Neuron (in vitro differentiated cells): ENCODE measurements at regions not wholly inside any gene's neighbourhood (a gene's known extent, or its start where the extent isn't known, plus 50 kb on each side); places are given as distances from the start of the nearest gene placed in this dataset.

ENCODE experiments used
- H2AFZ ChIP-seq: one replicate; pipeline ENCODE4 v1.6.1; 2013; ENCODE audit warnings: low read depth, mild to moderate bottlenecking, inconsistent platforms, low read length, moderate library complexity
- H3K27me3 ChIP-seq: one replicate; pipeline ENCODE4 v1.6.1; 2013; ENCODE audit warnings: low read length; ENCODE audit not compliant: insufficient read depth
- H3K36me3 ChIP-seq: one replicate; pipeline ENCODE4 v1.6.1; 2013; ENCODE audit warnings: low read length; ENCODE audit not compliant: insufficient read depth
- H3K4me1 ChIP-seq: one replicate; pipeline ENCODE4 v1.6.1; 2013; ENCODE audit warnings: low read length; ENCODE audit not compliant: insufficient read depth
- H3K4me3 ChIP-seq: 2 replicates; pipeline ENCODE4 v1.5.1; 2013; ENCODE audit warnings: mild to moderate bottlenecking, low read length, moderate library complexity
- H3K9me3 ChIP-seq: one replicate; pipeline ENCODE4 v1.6.1; 2013; ENCODE audit warnings: low read length

GRCh38 chr17:65456368-65457151 lies 104.9 kb downstream of the AXIN2 start:
- Histone ChIP-seq H3K4me3 (no peak overlapping the region), H3K4me1 (peaks cover 10% of the 10 kb centered on the region), H2AFZ (no peak overlapping the region), H3K9me3 (peaks cover 3% of the 10 kb centered on the region), H3K36me3 (no peaks in the 10 kb centered on the region), H3K27me3 (no peaks in the 10 kb centered on the region)

GRCh38 chr17:65455972-65456343 lies 105.5 kb downstream of the AXIN2 start:
- Histone ChIP-seq H3K36me3 (no peaks in the 10 kb centered on the region), H3K4me3 (no peak overlapping the region)

DNA sequence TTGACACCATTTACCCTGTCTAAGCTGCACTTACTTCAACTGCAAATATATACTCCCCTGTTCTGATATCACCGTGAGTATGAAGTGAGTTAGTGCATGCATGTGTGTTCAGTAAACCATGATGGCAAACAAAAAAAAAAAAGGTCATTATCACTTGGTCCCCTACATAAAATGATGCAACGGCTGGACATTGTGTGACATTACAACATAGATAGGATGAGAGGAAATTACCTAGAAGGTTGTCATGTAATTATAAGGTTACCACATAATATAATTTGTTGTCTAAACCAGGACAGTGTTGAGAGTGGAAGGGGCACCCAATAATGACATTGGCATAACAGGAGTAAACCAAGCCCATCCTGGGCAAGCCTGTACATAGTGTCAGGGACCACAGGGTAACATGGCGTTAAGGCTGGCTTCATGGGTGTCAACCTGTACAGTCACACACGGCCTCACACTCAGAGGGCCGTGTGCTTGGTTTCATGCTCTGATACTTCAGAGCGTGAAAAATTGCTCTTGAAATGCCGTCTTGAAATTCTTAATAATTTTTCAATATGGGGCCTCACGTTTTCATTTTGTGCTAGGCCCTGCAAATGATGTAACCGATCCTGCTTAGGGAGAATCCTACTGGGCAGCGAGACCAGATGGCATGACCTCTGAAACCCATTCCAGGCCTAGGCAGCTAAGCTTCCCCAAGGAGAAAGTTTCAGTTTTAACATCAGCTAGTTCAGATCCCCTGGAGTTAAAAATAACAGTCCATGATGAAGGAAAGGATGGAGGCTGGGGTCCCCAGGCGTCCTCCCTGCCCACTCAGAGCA lies 106.1 kb downstream of the AXIN2 start:
- Histone ChIP-seq H3K36me3 (no peaks in the 10 kb centered on the region), H2AFZ (no peak overlapping the region), H3K9me3 (peaks cover 4% of the 10 kb centered on the region), H3K4me3 (no peak overlapping the region), H3K27me3 (no peaks in the 10 kb centered on the region), H3K4me1 (peaks cover 10% of the 10 kb centered on the region)

More at GRCh38 chr17:65455972-65456343, 105.5 kb downstream of the AXIN2 start:
- no peak overlapping the region for H2AFZ ChIP-seq
- peaks cover 3% of the 10 kb centered on the region for H3K9me3 ChIP-seq
- peaks cover 10% of the 10 kb centered on the region for H3K4me1 ChIP-seq
- no peaks in the 10 kb centered on the region for H3K27me3 ChIP-seq

DNA sequence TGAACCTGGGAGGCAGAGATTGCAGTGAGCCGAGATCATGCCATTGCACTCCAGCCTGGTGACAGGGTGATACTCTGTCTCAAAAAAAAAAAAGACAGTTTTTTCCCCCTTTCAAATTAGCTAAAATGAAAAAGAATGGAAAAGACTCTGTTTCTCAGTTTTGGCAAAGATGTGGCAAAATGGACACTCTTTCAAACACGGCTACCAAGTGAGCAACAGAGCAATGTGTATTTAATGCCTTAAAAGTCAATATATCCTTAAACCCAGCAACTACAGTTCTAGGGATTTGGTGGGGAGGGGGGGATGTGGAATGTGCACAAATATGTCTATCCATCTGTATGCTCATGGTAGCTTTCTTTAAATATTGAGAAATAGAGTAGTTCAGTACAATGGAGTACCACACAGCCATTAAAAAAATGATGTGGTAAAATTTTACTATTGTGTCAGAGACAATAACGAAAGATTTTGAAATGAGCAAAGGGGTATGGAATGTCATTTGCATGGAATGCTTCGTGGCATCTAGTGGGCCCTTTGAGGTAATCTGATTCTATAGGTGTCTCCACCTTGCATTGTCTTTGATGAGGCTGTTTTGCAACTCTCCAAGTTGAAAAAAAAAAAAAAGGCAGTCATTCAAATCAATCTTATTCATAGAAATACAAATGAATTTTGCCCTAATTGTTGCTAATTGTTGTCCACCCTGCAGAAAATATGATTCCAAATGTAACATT lies 108.1 kb downstream of the AXIN2 start:
- Histone ChIP-seq H3K4me1 (peaks cover 6% of the 10 kb centered on the region), H3K27me3 (no peaks in the 10 kb centered on the region)

DNA sequence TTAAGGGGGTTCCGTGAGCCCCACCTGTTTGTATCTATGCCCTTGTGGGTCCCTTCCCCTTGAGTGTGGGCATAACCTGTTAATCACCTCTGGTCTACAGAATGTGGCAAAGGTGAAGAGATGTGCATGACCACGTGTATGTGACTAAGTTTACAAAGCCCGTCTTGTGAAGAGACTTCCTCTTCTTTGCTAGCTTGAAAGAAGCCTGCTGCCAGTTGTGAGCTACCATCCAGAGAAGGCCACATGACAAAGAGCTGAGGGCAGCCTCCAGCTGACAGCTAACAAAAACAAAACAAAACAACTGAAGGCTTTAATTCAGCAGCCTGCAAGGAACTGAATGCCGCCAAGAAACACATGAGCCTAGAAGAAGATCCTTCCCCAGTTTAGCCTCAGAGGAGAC lies 112.0 kb downstream of the AXIN2 start:
- Histone ChIP-seq H3K4me1 (no peaks in the 10 kb centered on the region), H3K27me3 (no peaks in the 10 kb centered on the region), H3K9me3 (peaks cover 6% of the 10 kb centered on the region), H3K4me3 (no peak overlapping the region), H3K36me3 (no peaks in the 10 kb centered on the region), H2AFZ (no peak overlapping the region)

More for the DNA sequence above, 108.1 kb downstream of the AXIN2 start:
- Histone ChIP-seq H3K9me3 (peaks cover 5% of the 10 kb centered on the region), H2AFZ (no peak overlapping the region), H3K36me3 (no peaks in the 10 kb centered on the region), H3K4me3 (no peak overlapping the region)

DNA sequence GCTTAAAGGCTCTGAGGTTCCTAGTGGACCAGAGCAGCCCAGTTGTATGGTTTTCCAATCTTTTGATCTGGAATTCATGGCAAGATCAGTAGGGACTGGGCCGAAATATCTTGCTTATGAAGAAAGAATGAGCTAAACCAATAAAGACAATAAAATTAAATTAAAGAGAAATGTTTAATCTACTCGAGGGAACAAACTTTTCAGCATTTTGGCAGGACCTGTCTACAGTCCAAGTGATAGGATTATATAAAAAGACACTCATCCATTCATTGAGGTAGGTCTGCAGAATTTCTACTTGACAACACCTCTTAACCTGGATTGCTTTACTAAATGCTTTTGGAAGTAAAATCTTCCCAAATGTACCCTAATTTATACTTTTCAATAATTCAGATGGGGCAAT lies 113.6 kb downstream of the AXIN2 start:
- peaks cover 6% of the 10 kb centered on the region for H3K9me3 ChIP-seq
- no peaks in the 10 kb centered on the region for H3K27me3 ChIP-seq
- no peak overlapping the region for H2AFZ ChIP-seq
- H3K4me3 ChIP-seq, result no peak overlapping the region
- no peaks in the 10 kb centered on the region for H3K36me3 ChIP-seq
- peaks cover 4% of the 10 kb centered on the region for H3K4me1 ChIP-seq

- H3K27me3 ChIP-seq, result no peaks in the 10 kb centered on the region
Observed at GRCh38 chr17:65446838-65447526, 114.5 kb downstream of the AXIN2 start.

GRCh38 chr17:65446043-65446442 lies 115.4 kb downstream of the AXIN2 start:
- Histone ChIP-seq H3K4me1 (peaks cover 4% of the 10 kb centered on the region), H3K9me3 (peaks cover 3% of the 10 kb centered on the region), H2AFZ (no peak overlapping the region), H3K36me3 (no peaks in the 10 kb centered on the region), H3K27me3 (no peaks in the 10 kb centered on the region), H3K4me3 (no peak overlapping the region)

More at GRCh38 chr17:65446838-65447526, 114.5 kb downstream of the AXIN2 start:
- Histone ChIP-seq H2AFZ (no peak overlapping the region), H3K4me1 (peaks cover 4% of the 10 kb centered on the region), H3K9me3 (peaks cover 3% of the 10 kb centered on the region), H3K4me3 (no peak overlapping the region), H3K36me3 (no peaks in the 10 kb centered on the region)

DNA sequence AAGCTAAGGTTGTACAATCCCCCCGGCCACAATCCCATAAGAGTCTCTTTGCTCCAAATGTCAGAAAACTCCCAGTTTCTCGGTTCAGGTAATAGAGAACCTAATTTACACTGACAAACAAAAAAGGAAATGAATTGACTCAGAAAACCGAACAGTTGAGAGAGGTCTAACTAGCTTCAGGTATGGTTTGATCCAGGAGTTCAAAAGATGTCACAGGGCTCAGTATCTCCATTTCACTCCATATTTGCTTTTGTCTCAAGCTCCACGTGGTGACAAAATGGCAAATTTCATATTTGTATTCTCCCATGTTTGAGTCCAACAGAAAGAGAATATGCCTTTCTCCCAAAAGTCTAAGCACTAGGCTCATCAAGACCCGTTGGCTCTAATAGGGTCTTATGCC lies 117.4 kb downstream of the AXIN2 start:
- Histone ChIP-seq H3K4me3 (no peak overlapping the region), H3K27me3 (no peaks in the 10 kb centered on the region), H3K4me1 (peaks cover 4% of the 10 kb centered on the region), H3K9me3 (peaks cover 1% of the 10 kb centered on the region), H2AFZ (no peak overlapping the region), H3K36me3 (no peaks in the 10 kb centered on the region)

- no peaks in the 10 kb centered on the region for H3K36me3 ChIP-seq
- H3K4me3 ChIP-seq, result no peak overlapping the region
- peaks cover 1% of the 10 kb centered on the region for H3K9me3 ChIP-seq
- no peaks in the 10 kb centered on the region for H3K27me3 ChIP-seq
- peaks cover 4% of the 10 kb centered on the region for H3K4me1 ChIP-seq
- H2AFZ ChIP-seq, result no peak overlapping the region
Observed at GRCh38 chr17:65442691-65443090, 118.8 kb downstream of the AXIN2 start.

DNA sequence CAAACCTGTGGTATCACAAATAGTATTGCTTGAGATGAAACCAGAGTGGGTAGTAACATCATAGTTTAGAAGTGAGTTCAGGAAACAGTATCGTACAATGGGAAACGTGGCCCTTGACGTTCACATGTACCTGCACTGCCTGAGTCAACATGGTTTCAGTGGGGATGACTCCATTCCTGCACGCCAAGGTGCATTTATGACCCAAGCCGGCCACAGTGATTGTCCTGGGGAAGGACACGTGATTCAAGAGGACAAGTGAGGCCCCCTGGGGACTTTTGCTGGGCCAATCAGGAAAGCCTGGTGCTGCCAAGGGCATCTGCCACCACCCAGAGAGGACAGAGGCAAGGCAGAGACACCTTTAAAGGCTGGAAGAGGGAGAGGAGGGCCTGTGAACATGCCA lies 119.2 kb downstream of the AXIN2 start:
- Histone ChIP-seq H3K27me3 (no peaks in the 10 kb centered on the region), H3K36me3 (no peaks in the 10 kb centered on the region), H3K4me1 (peaks cover 4% of the 10 kb centered on the region), H3K9me3 (no peaks in the 10 kb centered on the region), H3K4me3 (no peak overlapping the region), H2AFZ (no peak overlapping the region)

GRCh38 chr17:65441053-65441605 lies 120.3 kb downstream of the AXIN2 start:
- Histone ChIP-seq H3K4me1 (peaks cover 4% of the 10 kb centered on the region), H2AFZ (no peak overlapping the region), H3K27me3 (no peaks in the 10 kb centered on the region), H3K36me3 (no peaks in the 10 kb centered on the region), H3K4me3 (no peak overlapping the region), H3K9me3 (no peaks in the 10 kb centered on the region)
